Calu3 (cell line): ENCODE measurements at regions not wholly inside any gene's neighbourhood (a gene's known extent, or its start where the extent isn't known, plus 50 kb on each side); places are given as distances from the start of the nearest gene placed in this dataset.

Experiments
- BruUV-seq: library from RNA; stranded (reverse); fragments of 400-500 nt; replicated peaks from 2 replicates; lab custom pipeline; 2021; lab: Mats Ljungman, UMichigan
- CTCF ChIA-PET: fragments of 300-600 bp; sonication (Branson Sonifier 250); formaldehyde crosslinking; loops from one replicate; lab custom pipeline; 2022; ENCODE audit warnings: antibody characterized with exemption; lab: Charles Lee
- DNase-seq: peaks from one replicate; pipeline ENCODE4 v3.0.0; 2022
- H3K27ac Mint-ChIP-seq: one replicate; pipeline ENCODE4 v1.8.0; 2022; ENCODE audit warnings: mixed read lengths; ENCODE audit not compliant: unreplicated experiment
- H3K27me3 Mint-ChIP-seq: one replicate; pipeline ENCODE4 v1.8.0; 2022; ENCODE audit warnings: mixed read lengths; ENCODE audit not compliant: unreplicated experiment
- H3K36me3 Mint-ChIP-seq: one replicate; pipeline ENCODE4 v1.8.0; 2022; ENCODE audit warnings: mild to moderate bottlenecking, moderate library complexity, mixed read lengths; ENCODE audit not compliant: insufficient read depth, unreplicated experiment
- H3K4me1 Mint-ChIP-seq: one replicate; pipeline ENCODE4 v1.8.0; 2022; ENCODE audit warnings: mild to moderate bottlenecking, low read depth, mixed read lengths; ENCODE audit not compliant: unreplicated experiment
- H3K4me3 Mint-ChIP-seq: one replicate; pipeline ENCODE4 v1.8.0; 2022; ENCODE audit warnings: mild to moderate bottlenecking, low read depth, moderate library complexity, mixed read lengths; ENCODE audit not compliant: unreplicated experiment
- H3K9me3 Mint-ChIP-seq: one replicate; pipeline ENCODE4 v1.8.0; 2022; ENCODE audit warnings: low read depth, mixed read lengths; ENCODE audit not compliant: unreplicated experiment
- intact Hi-C: fragments of 100-400 bp; cut with micrococcal nuclease; formaldehyde crosslinking; loops from one replicate; pipeline ENCODE4 v1.10.0; 2022; ENCODE audit not compliant: unreplicated experiment
- TF ChIP-seq, protein P1 (sequence below): fragments of 200-600 bp; IDR thresholded peaks from one replicate; pipeline ENCODE4 v1.8.0; 2022; ENCODE audit warnings: antibody characterized with exemption; ENCODE audit not compliant: unreplicated experiment

DNA sequence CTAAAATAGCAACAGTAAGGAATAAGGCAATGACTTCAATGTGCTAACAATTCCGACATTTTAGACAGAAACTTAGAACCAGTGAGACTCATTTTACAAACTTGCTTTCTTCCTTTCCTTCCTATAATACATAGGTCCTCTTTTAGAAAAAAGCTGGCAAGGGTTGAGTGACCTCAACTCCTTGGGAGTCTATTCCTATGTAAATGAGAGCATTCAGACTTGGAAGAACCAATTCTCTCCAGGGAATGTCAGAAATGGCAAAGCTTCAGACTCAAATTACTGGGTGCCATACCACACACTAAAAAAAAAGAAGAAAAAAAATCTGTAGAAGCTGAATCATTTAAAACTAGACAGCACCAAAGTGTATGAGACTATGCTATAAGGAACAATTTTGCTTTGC lies 1328.2 kb downstream of the OLFM4 start:
- DNase-seq = no peak
- H3K36me3 Mint-ChIP-seq = no peaks in the 10 kb centered on the region
- H3K9me3 Mint-ChIP-seq = peaks cover under 1% of the 10 kb centered on the region
- H3K4me3 Mint-ChIP-seq = no peak overlapping the region
- no peak overlapping the region for H3K27ac Mint-ChIP-seq
- CTCF ChIA-PET = no interaction called here
- BruUV-seq = no TSS peak
- H3K27me3 Mint-ChIP-seq = no peaks in the 10 kb centered on the region
- intact Hi-C loops = no loop called here
- TF ChIP-seq, protein P1, sequence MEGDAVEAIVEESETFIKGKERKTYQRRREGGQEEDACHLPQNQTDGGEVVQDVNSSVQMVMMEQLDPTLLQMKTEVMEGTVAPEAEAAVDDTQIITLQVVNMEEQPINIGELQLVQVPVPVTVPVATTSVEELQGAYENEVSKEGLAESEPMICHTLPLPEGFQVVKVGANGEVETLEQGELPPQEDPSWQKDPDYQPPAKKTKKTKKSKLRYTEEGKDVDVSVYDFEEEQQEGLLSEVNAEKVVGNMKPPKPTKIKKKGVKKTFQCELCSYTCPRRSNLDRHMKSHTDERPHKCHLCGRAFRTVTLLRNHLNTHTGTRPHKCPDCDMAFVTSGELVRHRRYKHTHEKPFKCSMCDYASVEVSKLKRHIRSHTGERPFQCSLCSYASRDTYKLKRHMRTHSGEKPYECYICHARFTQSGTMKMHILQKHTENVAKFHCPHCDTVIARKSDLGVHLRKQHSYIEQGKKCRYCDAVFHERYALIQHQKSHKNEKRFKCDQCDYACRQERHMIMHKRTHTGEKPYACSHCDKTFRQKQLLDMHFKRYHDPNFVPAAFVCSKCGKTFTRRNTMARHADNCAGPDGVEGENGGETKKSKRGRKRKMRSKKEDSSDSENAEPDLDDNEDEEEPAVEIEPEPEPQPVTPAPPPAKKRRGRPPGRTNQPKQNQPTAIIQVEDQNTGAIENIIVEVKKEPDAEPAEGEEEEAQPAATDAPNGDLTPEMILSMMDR = no peak
- no peaks in the 10 kb centered on the region for H3K4me1 Mint-ChIP-seq

DNA sequence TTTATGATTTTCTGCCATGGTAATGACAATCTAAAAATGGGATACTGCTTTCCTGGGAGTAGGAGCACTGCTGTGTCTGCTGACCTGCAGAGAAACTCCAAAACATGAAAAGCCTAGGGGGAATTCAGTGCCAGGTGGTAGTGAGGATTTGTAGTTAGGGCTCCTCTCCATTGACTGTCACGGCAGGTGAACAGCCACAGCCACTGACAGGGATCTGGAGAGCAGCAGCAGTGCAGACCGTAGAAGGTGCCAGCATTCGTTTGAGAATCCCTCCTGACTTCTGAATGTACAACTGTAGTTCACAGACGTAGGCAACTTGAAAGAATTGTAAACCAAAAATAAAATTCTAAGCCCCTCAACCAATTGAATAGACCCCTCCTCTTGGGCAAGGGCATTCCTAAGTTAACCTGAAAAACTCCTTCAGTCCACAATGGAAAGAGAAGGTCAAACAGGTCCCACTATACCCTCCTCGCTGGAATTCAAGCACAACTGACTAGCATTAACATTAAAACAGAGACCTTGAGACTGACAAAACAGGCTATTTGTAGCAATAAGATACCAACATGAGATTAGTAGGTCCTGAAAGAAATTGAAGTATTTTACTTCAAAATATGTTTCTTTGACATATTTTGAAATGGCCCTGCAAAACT lies 1328.8 kb downstream of the OLFM4 start:
- BruUV-seq = no TSS peak
- CTCF ChIA-PET = no interaction called here
- H3K27ac Mint-ChIP-seq = no peak overlapping the region

DNA sequence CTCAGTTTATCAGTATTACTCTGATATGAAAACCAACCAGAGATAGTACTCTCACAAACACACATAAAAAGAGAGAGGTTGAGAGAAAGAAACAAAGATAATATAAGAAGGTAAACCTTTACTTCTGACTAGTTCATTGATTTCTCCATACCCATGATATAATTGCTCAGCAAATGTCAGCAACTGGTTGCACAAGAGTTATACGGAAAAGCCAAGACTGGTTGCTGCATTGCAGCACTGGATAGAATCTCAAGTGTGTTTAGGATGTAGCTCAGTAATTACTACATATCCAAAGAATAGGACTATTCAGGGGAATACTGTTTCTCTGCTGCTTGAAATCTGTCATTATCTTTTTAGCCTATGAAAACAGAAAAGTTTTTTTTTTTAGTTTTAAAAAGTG lies 1332.8 kb downstream of the OLFM4 start:
- intact Hi-C loops = no loop called here
- Mint-ChIP-seq H3K9me3 (no peaks in the 10 kb centered on the region), H3K4me1 (no peaks in the 10 kb centered on the region), H3K36me3 (no peaks in the 10 kb centered on the region), H3K4me3 (no peak overlapping the region), H3K27ac (no peak overlapping the region), H3K27me3 (no peaks in the 10 kb centered on the region)
- DNase-seq = no peak
- TF ChIP-seq, protein P1 = no peak
- CTCF ChIA-PET = no interaction called here
- no TSS peak for BruUV-seq

More for the DNA sequence above, 1328.8 kb downstream of the OLFM4 start:
- Mint-ChIP-seq H3K36me3 (no peaks in the 10 kb centered on the region), H3K4me3 (no peak overlapping the region), H3K4me1 (no peaks in the 10 kb centered on the region), H3K27me3 (no peaks in the 10 kb centered on the region), H3K9me3 (no peaks in the 10 kb centered on the region)
- TF ChIP-seq, protein P1 = no peak
- intact Hi-C loops = no loop called here
- no peak for DNase-seq

DNA sequence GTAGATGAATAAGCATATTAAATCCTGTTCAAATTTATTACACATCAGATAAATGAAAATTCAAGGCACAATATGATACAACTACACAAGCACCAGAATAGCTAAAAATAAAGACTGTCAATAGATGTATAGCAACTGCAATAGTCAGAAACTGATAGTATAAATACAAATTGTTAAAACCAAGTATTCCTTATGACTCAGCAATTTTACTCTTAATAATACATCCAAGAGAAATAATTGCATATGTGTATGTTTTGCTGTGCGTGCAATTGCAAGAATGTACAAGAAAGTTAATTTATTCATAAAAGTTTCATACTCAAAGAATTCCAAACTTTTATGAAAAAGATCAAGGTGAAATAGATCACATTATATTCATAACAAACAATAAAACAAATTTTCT lies 1338.1 kb downstream of the OLFM4 start:
- DNase-seq = no peak

More for the DNA sequence above, 1338.1 kb downstream of the OLFM4 start:
- H3K4me3 Mint-ChIP-seq = no peak overlapping the region
- H3K27me3 Mint-ChIP-seq = no peaks in the 10 kb centered on the region
- intact Hi-C loops = no loop called here
- H3K27ac Mint-ChIP-seq = no peak overlapping the region
- H3K4me1 Mint-ChIP-seq = no peaks in the 10 kb centered on the region
- TF ChIP-seq, protein P1 = no peak
- no TSS peak for BruUV-seq
- CTCF ChIA-PET = no interaction called here
- peaks cover 3% of the 10 kb centered on the region for H3K9me3 Mint-ChIP-seq
- no peaks in the 10 kb centered on the region for H3K36me3 Mint-ChIP-seq
